Activated CD4-positive, alpha-beta memory T cell treated with anti-CD3 and anti-CD28 coated beads for 36 hours (primary cell): ENCODE measurements at regions not wholly inside any gene's neighbourhood (a gene's known extent, or its start where the extent isn't known, plus 50 kb on each side); places are given as distances from the start of the nearest gene placed in this dataset. TPM values are rescaled to one million over a fixed set of nuclear protein-coding genes. Genes with fewer than 3 reads are reported as not detected.

Source experiments
- CTCF ChIA-PET: fragments of 350-600 bp; sonication (Branson Sonifier 250); formaldehyde crosslinking; loops from one replicate; lab custom pipeline; 2021; ENCODE audit warnings: antibody characterized with exemption, inconsistent platforms; lab: Charles Lee
- POLR2A ChIA-PET: fragments of 350-600 bp; sonication (Branson Sonifier 250); formaldehyde crosslinking; loops from one replicate; lab custom pipeline; 2021; ENCODE audit warnings: antibody characterized with exemption; lab: Charles Lee
- DNase-seq: peaks from one replicate; pipeline ENCODE4 v3.0.0-alpha.2; 2020
- H3K27ac Mint-ChIP-seq: one replicate; pipeline ENCODE4 v1.8.0; 2021; ENCODE audit warnings: mixed read lengths
- H3K27me3 Mint-ChIP-seq: one replicate; pipeline ENCODE4 v1.8.0; 2021; ENCODE audit warnings: mixed read lengths
- H3K36me3 Mint-ChIP-seq: one replicate; pipeline ENCODE4 v1.8.0; 2021; ENCODE audit warnings: mixed read lengths
- H3K4me1 Mint-ChIP-seq: one replicate; pipeline ENCODE4 v1.8.0; 2021; ENCODE audit warnings: low read depth, mixed read lengths
- H3K4me3 Mint-ChIP-seq: one replicate; pipeline ENCODE4 v1.8.0; 2021; ENCODE audit warnings: mild to moderate bottlenecking, mixed read lengths
- H3K9me3 Mint-ChIP-seq: one replicate; pipeline ENCODE4 v1.8.0; 2021; ENCODE audit warnings: mixed read lengths
- intact Hi-C: fragments of 100-400 bp; cut with micrococcal nuclease; formaldehyde crosslinking; loops from one replicate; pipeline ENCODE4 v1.15.1; 2023
- microRNA-seq: library from miRNA; unstranded; fragments of <30 nt; microRNA quantifications from one replicate; pipeline ENCODE4 v1.2.0, GENCODE V29; 2022; ENCODE audit warnings: borderline number of aligned reads, borderline microRNAs expressed, borderline replicate concordance

- intact Hi-C loops = no loop called here
Measured at GRCh38 chr9:32319312-32319929, 65.0 kb upstream of the ACO1 start.

GRCh38 chr9:32322622-32323021 lies 61.8 kb upstream of the ACO1 start:
- no peaks in the 10 kb centered on the region for H3K4me1 Mint-ChIP-seq
- POLR2A ChIA-PET = no interaction called here

More at GRCh38 chr9:32319312-32319929, 65.0 kb upstream of the ACO1 start:
- Mint-ChIP-seq H3K4me1 (no peaks in the 10 kb centered on the region), H3K4me3 (no peak overlapping the region), H3K27ac (no peak overlapping the region), H3K27me3 (no peaks in the 10 kb centered on the region), H3K9me3 (peaks cover 2% of the 10 kb centered on the region), H3K36me3 (no peaks in the 10 kb centered on the region)
- CTCF ChIA-PET = no interaction called here
- DNase-seq = no peak
- POLR2A ChIA-PET = no interaction called here

GRCh38 chr9:32326146-32326545 lies 58.3 kb upstream of the ACO1 start:
- no peak for DNase-seq
- ChIA-PET CTCF (no interaction called here), POLR2A (no interaction called here)
- Mint-ChIP-seq H3K9me3 (no peaks in the 10 kb centered on the region), H3K27me3 (peaks cover 10% of the 10 kb centered on the region), H3K4me3 (no peak overlapping the region), H3K27ac (no peak overlapping the region), H3K36me3 (no peaks in the 10 kb centered on the region), H3K4me1 (no peaks in the 10 kb centered on the region)
- intact Hi-C loops = no loop called here

More at GRCh38 chr9:32322622-32323021, 61.8 kb upstream of the ACO1 start:
- Mint-ChIP-seq H3K27me3 (peaks cover 3% of the 10 kb centered on the region), H3K36me3 (no peaks in the 10 kb centered on the region), H3K27ac (no peak overlapping the region), H3K9me3 (no peaks in the 10 kb centered on the region), H3K4me3 (no peak overlapping the region)
- intact Hi-C loops = no loop called here
- no peak for DNase-seq
- CTCF ChIA-PET = no interaction called here

GRCh38 chr9:32331240-32331639 lies 53.2 kb upstream of the ACO1 start:
- Mint-ChIP-seq H3K4me1 (no peaks in the 10 kb centered on the region), H3K9me3 (no peaks in the 10 kb centered on the region), H3K27me3 (peaks cover 6% of the 10 kb centered on the region), H3K27ac (no peak overlapping the region), H3K4me3 (no peak overlapping the region), H3K36me3 (no peaks in the 10 kb centered on the region)
- DNase-seq = no peak
- CTCF ChIA-PET = no interaction called here
- intact Hi-C loops = no loop called here
- POLR2A ChIA-PET = no interaction called here

- POLR2A ChIA-PET = no interaction called here
- Mint-ChIP-seq H3K4me3 (no peak overlapping the region), H3K36me3 (no peaks in the 10 kb centered on the region), H3K4me1 (no peaks in the 10 kb centered on the region), H3K27me3 (no peaks in the 10 kb centered on the region), H3K27ac (no peak overlapping the region), H3K9me3 (no peaks in the 10 kb centered on the region)
- intact Hi-C loops = no loop called here
- CTCF ChIA-PET = no interaction called here
- no peak for DNase-seq
Measured at GRCh38 chr9:32334112-32334511, 50.3 kb upstream of the ACO1 start.

Small RNAs in the stretch of these regions (microRNA-seq; reads per million reads assigned to microRNA genes)
- gene MIR873 = not detected
- not detected for gene MIR876
